Ascending aorta (tissue), 2 donors: ENCODE measurements at regions not wholly inside any gene's neighbourhood (a gene's known extent, or its start where the extent isn't known, plus 50 kb on each side); places are given as distances from the start of the nearest gene placed in this dataset.

Experiments
- DNase-seq, 2 donors: peaks; one replicate each; pipeline ENCODE4 v3.0.0-alpha.2; 2019; ENCODE audit warnings: low spot score in 2 of 2
- H3K27ac ChIP-seq, 2 donors: fragments of 200-600 bp; sonication (generic); one replicate each; pipeline ENCODE4 v1.5.1; 2016 to 2017; ENCODE audit warnings: mild to moderate bottlenecking in 1 of 2
- H3K27me3 ChIP-seq: fragments of 200-600 bp; sonication (generic); one replicate; pipeline ENCODE4 v1.5.1; 2017
- H3K36me3 ChIP-seq, 2 donors: fragments of 200-600 bp; sonication (generic); one replicate each; pipeline ENCODE4 v1.5.1; 2016
- H3K4me1 ChIP-seq, 2 donors: fragments of 200-600 bp; sonication (generic); one replicate each; pipeline ENCODE4 v1.5.1; 2016 to 2017; ENCODE audit warnings: mild to moderate bottlenecking in 1 of 2
- H3K4me3 ChIP-seq, 2 donors: fragments of 200-600 bp; sonication (generic); one replicate each; pipeline ENCODE4 v1.5.1; 2016 to 2017; ENCODE audit warnings: mild to moderate bottlenecking in 1 of 2
- H3K9me3 ChIP-seq, 2 donors: fragments of 200-600 bp; sonication (generic); one replicate each; pipeline ENCODE4 v1.5.1; 2016
- intact Hi-C: fragments of 100-400 bp; cut with DNase I; formaldehyde crosslinking; loops from one replicate; pipeline ENCODE4 v1.15.1; 2023
- TF ChIP-seq, protein P1 (sequence below), 3 experiments: fragments of 200-600 bp in 2 of 3; fragments of 450-650 bp in 1 of 3; sonication (generic) in 2 of 3; IDR thresholded peaks; one replicate each; pipeline ENCODE4 v1.5.1; 2016 to 2019; ENCODE audit warnings: antibody characterized with exemption in 3 of 3, mild to moderate bottlenecking in 1 of 3, moderate library complexity in 1 of 3

GRCh38 chr4:180059216-180059881 is 2183.9 kb upstream of the TENM3 start:
- no peaks in the 10 kb centered on the region for H3K9me3 ChIP-seq
- peaks cover 0 to 5% of the 10 kb centered on the region in 2 donors for H3K4me1 ChIP-seq
- intact Hi-C loops: no loop called here
- H3K36me3 ChIP-seq: no peaks in the 10 kb centered on the region
- no peaks in the 10 kb centered on the region for H3K27me3 ChIP-seq
- peak in 1 of 2 donors; percentile 58 for DNase-seq
- H3K27ac ChIP-seq: peak overlapping the region in 1 of 2 donors; percentile 38
- peak overlapping the region; percentile 71 to 72 for H3K4me3 ChIP-seq
- TF ChIP-seq, protein P1, sequence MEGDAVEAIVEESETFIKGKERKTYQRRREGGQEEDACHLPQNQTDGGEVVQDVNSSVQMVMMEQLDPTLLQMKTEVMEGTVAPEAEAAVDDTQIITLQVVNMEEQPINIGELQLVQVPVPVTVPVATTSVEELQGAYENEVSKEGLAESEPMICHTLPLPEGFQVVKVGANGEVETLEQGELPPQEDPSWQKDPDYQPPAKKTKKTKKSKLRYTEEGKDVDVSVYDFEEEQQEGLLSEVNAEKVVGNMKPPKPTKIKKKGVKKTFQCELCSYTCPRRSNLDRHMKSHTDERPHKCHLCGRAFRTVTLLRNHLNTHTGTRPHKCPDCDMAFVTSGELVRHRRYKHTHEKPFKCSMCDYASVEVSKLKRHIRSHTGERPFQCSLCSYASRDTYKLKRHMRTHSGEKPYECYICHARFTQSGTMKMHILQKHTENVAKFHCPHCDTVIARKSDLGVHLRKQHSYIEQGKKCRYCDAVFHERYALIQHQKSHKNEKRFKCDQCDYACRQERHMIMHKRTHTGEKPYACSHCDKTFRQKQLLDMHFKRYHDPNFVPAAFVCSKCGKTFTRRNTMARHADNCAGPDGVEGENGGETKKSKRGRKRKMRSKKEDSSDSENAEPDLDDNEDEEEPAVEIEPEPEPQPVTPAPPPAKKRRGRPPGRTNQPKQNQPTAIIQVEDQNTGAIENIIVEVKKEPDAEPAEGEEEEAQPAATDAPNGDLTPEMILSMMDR (IDR thresholded peaks at IDR 0.05): no peak

DNA sequence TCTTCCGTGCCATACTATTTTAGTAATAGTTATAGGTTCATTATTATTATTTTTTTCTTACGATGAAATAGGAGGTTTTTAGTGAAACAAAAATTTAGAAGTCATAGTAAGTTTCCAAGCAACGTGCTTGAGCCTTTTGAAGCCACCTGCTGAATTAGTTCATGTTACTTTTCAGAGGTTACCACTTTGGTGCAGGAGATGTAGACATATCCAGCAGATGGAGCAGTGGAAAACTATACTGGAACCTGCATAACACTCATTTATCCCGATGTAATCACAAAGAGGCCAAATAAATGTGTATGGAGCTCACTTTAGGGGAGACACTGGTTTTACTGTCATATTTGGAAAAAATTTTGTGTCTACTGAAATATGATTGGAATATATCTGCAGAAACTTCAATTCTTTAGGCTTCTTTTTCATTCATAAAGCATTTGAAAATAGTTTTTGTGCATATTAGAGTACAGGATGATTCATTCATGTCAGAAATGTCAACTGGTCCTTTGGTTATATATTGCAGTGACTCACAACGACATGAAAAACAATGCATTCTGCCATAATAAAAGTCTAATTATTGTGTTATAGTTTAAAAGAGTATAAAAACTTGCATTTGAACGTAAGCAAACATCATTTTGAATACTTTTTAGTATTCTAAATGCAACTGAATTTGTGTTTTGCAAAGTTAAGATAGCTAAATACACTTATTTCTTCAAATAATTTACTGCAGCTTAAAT is 2182.9 kb upstream of the TENM3 start:
- H3K9me3 ChIP-seq: no peaks in the 10 kb centered on the region
- intact Hi-C loops: no loop called here
- H3K4me3 ChIP-seq: peak overlapping the region; percentile 71 to 72
- H3K27me3 ChIP-seq: no peaks in the 10 kb centered on the region
- no peak overlapping the region for H3K27ac ChIP-seq
- H3K4me1 ChIP-seq: peaks cover 0 to 5% of the 10 kb centered on the region in 2 donors
- no peak for DNase-seq
- H3K36me3 ChIP-seq: no peaks in the 10 kb centered on the region
- TF ChIP-seq, protein P1 (IDR thresholded peaks at IDR 0.05): no peak

GRCh38 chr4:180081072-180081471 is 2162.1 kb upstream of the TENM3 start:
- DNase-seq: no peak
- TF ChIP-seq, protein P1 (IDR thresholded peaks at IDR 0.05): no peak
- intact Hi-C loops: no loop called here
- no peak overlapping the region for H3K27ac ChIP-seq
- no peaks in the 10 kb centered on the region for H3K9me3 ChIP-seq
- no peaks in the 10 kb centered on the region for H3K27me3 ChIP-seq
- H3K4me3 ChIP-seq: no peak overlapping the region
- no peaks in the 10 kb centered on the region for H3K36me3 ChIP-seq
- H3K4me1 ChIP-seq: no peaks in the 10 kb centered on the region

- intact Hi-C loops: no loop called here
- TF ChIP-seq, protein P1 (IDR thresholded peaks at IDR 0.05): no peak
- no peaks in the 10 kb centered on the region for H3K9me3 ChIP-seq
- no peak overlapping the region for H3K4me3 ChIP-seq
- no peaks in the 10 kb centered on the region for H3K27me3 ChIP-seq
- H3K36me3 ChIP-seq: no peaks in the 10 kb centered on the region
- no peaks in the 10 kb centered on the region for H3K4me1 ChIP-seq
- H3K27ac ChIP-seq: no peak overlapping the region
- DNase-seq: no peak
Observed at GRCh38 chr4:180084561-180084960, 2158.6 kb upstream of the TENM3 start.

- Histone ChIP-seq H3K9me3 (no peaks in the 10 kb centered on the region), H3K4me1 (no peaks in the 10 kb centered on the region), H3K27me3 (no peaks in the 10 kb centered on the region), H3K36me3 (no peaks in the 10 kb centered on the region), H3K4me3 (no peak overlapping the region), H3K27ac (no peak overlapping the region)
- TF ChIP-seq, protein P1 (IDR thresholded peaks at IDR 0.05): no peak
- intact Hi-C loops: no loop called here
- DNase-seq: no peak
Observed at GRCh38 chr4:180086480-180087190, 2156.6 kb upstream of the TENM3 start.
